ENCODE measurements at regions not wholly inside any gene's neighbourhood (a gene's known extent, or its start where the extent isn't known, plus 50 kb on each side); places are given as distances from the start of the nearest gene placed in this dataset.
A peak's percentile ranks its signal among the peaks of the same experiment; 100 is the strongest.

DNA sequence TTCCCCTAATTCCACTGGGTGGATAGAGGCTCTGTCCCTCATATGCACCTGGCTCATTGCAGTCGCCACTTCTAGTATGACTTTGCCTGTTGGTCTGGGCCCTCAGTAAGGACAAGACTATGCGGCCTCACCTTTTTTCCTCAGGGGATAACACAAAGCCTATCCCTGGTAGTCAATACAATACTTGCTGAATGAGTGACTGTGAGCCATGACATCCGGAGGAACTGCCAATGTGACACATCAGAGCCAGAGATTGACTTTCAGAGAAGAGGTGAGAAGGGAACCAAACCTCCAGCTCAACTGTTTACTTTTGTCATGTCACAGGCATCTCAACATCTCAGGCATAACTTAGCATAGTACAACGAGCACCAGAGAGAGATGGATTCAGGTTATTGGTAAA, 371.3 kb downstream of the DMRT2 start:
- TF ChIP-seq, protein P1, sequence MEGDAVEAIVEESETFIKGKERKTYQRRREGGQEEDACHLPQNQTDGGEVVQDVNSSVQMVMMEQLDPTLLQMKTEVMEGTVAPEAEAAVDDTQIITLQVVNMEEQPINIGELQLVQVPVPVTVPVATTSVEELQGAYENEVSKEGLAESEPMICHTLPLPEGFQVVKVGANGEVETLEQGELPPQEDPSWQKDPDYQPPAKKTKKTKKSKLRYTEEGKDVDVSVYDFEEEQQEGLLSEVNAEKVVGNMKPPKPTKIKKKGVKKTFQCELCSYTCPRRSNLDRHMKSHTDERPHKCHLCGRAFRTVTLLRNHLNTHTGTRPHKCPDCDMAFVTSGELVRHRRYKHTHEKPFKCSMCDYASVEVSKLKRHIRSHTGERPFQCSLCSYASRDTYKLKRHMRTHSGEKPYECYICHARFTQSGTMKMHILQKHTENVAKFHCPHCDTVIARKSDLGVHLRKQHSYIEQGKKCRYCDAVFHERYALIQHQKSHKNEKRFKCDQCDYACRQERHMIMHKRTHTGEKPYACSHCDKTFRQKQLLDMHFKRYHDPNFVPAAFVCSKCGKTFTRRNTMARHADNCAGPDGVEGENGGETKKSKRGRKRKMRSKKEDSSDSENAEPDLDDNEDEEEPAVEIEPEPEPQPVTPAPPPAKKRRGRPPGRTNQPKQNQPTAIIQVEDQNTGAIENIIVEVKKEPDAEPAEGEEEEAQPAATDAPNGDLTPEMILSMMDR (conservative IDR thresholded peaks at IDR 0.05 in 1 of 2, IDR thresholded peaks at IDR 0.05 in 1 of 2; ENCODE audit: low read depth in 1 of 2, low read length in 2 of 2): no peak
- no peak for TF ChIP-seq EZH2 (IDR thresholded peaks at IDR 0.05; ENCODE audit: low read length, missing control alignments)
- Histone ChIP-seq H3K27ac (ENCODE audit: insufficient read depth, low read length) (no peak overlapping the region), H4K20me1 (ENCODE audit: control insufficient read depth, extremely low read depth, insufficient read depth, low read length) (no peaks in the 10 kb centered on the region), H3K9me3 (ENCODE audit: control insufficient read depth, insufficient read depth, low read depth, low read length) (no peaks in the 10 kb centered on the region), H3K9ac (ENCODE audit: insufficient read depth, low read length) (no peak overlapping the region), H3K4me3 (replicated peaks in 1 of 4; ENCODE audit: control extremely low read depth in 1 of 4, insufficient read depth in 1 of 4, low read depth in 3 of 4, low read length in 4 of 4) (no peak overlapping the region), H2AFZ (ENCODE audit: low read length) (no peak overlapping the region), H3K4me2 (ENCODE audit: extremely low read depth, insufficient read depth, low read length) (no peak overlapping the region), H3K79me2 (ENCODE audit: control insufficient read depth, insufficient read depth, low read length) (no peaks in the 10 kb centered on the region), H3K36me3 (ENCODE audit: control insufficient read depth, insufficient read depth, low read length) (no peaks in the 10 kb centered on the region), H3K4me1 (ENCODE audit: control insufficient read depth, extremely low read depth, insufficient read depth, low read length) (no peaks in the 10 kb centered on the region), H3K27me3 (ENCODE audit: control insufficient read depth, insufficient read depth, low read length) (no peaks in the 10 kb centered on the region)
- no peak for DNase-seq (ENCODE audit: low read depth in 2 of 2)

DNA sequence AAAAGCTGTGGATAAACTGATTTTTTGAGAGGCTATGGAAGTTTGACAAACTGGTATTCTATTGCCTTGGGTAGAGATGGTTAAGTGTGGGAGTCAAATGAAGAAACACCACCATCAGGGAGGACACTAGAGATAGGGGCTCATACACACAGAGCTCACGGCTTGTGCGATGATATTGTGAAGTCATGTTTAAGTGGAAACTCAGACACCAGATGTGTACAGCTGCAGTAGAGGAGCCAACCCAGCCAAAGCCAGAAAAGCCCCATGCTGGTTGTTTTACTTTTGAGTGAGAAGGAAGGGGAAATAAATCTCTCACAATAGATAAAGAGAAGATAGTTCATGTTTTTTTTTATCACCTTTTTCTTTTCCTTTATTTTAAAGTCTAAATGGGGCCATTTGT, 377.7 kb downstream of the DMRT2 start:
- Histone ChIP-seq H3K27me3 (ENCODE audit: control insufficient read depth, insufficient read depth, low read length) (no peaks in the 10 kb centered on the region), H3K4me2 (ENCODE audit: extremely low read depth, insufficient read depth, low read length) (no peak overlapping the region), H3K4me1 (ENCODE audit: control insufficient read depth, extremely low read depth, insufficient read depth, low read length) (no peaks in the 10 kb centered on the region), H3K9ac (ENCODE audit: insufficient read depth, low read length) (no peak overlapping the region), H3K4me3 (replicated peaks in 1 of 4; ENCODE audit: control extremely low read depth in 1 of 4, insufficient read depth in 1 of 4, low read depth in 3 of 4, low read length in 4 of 4) (no peak overlapping the region), H3K79me2 (ENCODE audit: control insufficient read depth, insufficient read depth, low read length) (no peaks in the 10 kb centered on the region), H3K36me3 (ENCODE audit: control insufficient read depth, insufficient read depth, low read length) (no peaks in the 10 kb centered on the region), H4K20me1 (ENCODE audit: control insufficient read depth, extremely low read depth, insufficient read depth, low read length) (no peaks in the 10 kb centered on the region), H3K9me3 (ENCODE audit: control insufficient read depth, insufficient read depth, low read depth, low read length) (no peaks in the 10 kb centered on the region), H3K27ac (ENCODE audit: insufficient read depth, low read length) (no peak overlapping the region), H2AFZ (ENCODE audit: low read length) (no peak overlapping the region)
- TF ChIP-seq, protein P1 (conservative IDR thresholded peaks at IDR 0.05 in 1 of 2, IDR thresholded peaks at IDR 0.05 in 1 of 2; ENCODE audit: low read depth in 1 of 2, low read length in 2 of 2): no peak
- TF ChIP-seq EZH2 (IDR thresholded peaks at IDR 0.05; ENCODE audit: low read length, missing control alignments): no peak
- DNase-seq (ENCODE audit: low read depth in 2 of 2): no peak

- no peak overlapping the region for H3K27ac ChIP-seq (ENCODE audit: insufficient read depth, low read length)
- no peak for DNase-seq (ENCODE audit: low read depth in 2 of 2)
- no peaks in the 10 kb centered on the region for H4K20me1 ChIP-seq (ENCODE audit: control insufficient read depth, extremely low read depth, insufficient read depth, low read length)
- H3K4me1 ChIP-seq (ENCODE audit: control insufficient read depth, extremely low read depth, insufficient read depth, low read length): no peaks in the 10 kb centered on the region
- H3K27me3 ChIP-seq (ENCODE audit: control insufficient read depth, insufficient read depth, low read length): no peaks in the 10 kb centered on the region
- H3K79me2 ChIP-seq (ENCODE audit: control insufficient read depth, insufficient read depth, low read length): no peaks in the 10 kb centered on the region
- TF ChIP-seq, protein P1 (conservative IDR thresholded peaks at IDR 0.05 in 1 of 2, IDR thresholded peaks at IDR 0.05 in 1 of 2; ENCODE audit: low read depth in 1 of 2, low read length in 2 of 2): peak in 1 of 2 donors; percentile 18
- TF ChIP-seq EZH2 (IDR thresholded peaks at IDR 0.05; ENCODE audit: low read length, missing control alignments): no peak
- no peak overlapping the region for H3K4me2 ChIP-seq (ENCODE audit: extremely low read depth, insufficient read depth, low read length)
- no peak overlapping the region for H3K9ac ChIP-seq (ENCODE audit: insufficient read depth, low read length)
- H2AFZ ChIP-seq (ENCODE audit: low read length): no peak overlapping the region
- no peak overlapping the region for H3K4me3 ChIP-seq (replicated peaks in 1 of 4; ENCODE audit: control extremely low read depth in 1 of 4, insufficient read depth in 1 of 4, low read depth in 3 of 4, low read length in 4 of 4)
- no peaks in the 10 kb centered on the region for H3K36me3 ChIP-seq (ENCODE audit: control insufficient read depth, insufficient read depth, low read length)
- no peaks in the 10 kb centered on the region for H3K9me3 ChIP-seq (ENCODE audit: control insufficient read depth, insufficient read depth, low read depth, low read length)
These were observed 379.1 kb downstream of the DMRT2 start for GRCh38 chr9:1429297-1429696.

Measured in fibroblast of lung (primary cell).